Epithelial cell of esophagus (primary cell): ENCODE measurements at regions not wholly inside any gene's neighbourhood (a gene's known extent, or its start where the extent isn't known, plus 50 kb on each side); places are given as distances from the start of the nearest gene placed in this dataset.
"Not testable (repeated sequence)": the region's sequence is repeated elsewhere in the genome, so short reads cannot be mapped to it uniquely, and the experiment has no call there.

Experiments
- DNase-seq: peaks from one replicate; pipeline ENCODE4 v3.0.0; 2010; ENCODE audit warnings: low read depth
- H3K4me3 ChIP-seq: 2 replicates; pipeline ENCODE4 v1.5.1; 2011; ENCODE audit warnings: mild to moderate bottlenecking, low read length, control low read depth
- CTCF ChIP-seq: IDR thresholded peaks from 2 replicates; pipeline ENCODE4 v1.5.1; 2011; ENCODE audit warnings: low read depth, mild to moderate bottlenecking, low read length, control low read depth, inconsistent platforms; ENCODE audit not compliant: insufficient read depth; ENCODE audit errors: missing control alignments

DNA sequence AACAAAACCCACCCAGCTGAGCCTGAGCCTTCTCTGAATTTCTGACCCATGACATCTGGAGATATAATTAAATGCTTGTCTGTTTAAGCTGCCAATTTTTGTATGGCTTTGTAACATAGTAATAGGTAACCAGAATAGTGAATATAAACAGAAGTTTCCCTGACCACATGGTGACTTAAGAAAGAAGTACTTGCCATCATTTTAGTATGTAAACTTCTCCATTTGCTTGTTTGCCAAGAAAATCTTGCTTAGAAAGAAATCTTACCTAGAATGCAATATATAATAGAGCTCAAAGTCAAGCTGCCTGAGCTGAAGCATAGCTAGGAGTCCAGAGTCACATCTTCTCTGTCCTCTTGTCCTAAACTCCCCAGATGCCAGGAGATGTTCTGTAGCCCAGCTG lies 117.0 kb downstream of the PCSK1 start:
- no peak for DNase-seq
- H3K4me3 ChIP-seq = no peak overlapping the region
- no peak for TF ChIP-seq CTCF

- no peak overlapping the region for H3K4me3 ChIP-seq
- DNase-seq = no peak
- TF ChIP-seq CTCF = no peak
Observed at GRCh38 chr5:96315431-96315830, 117.6 kb downstream of the PCSK1 start.

- no peak for TF ChIP-seq CTCF
- no peak for DNase-seq
- H3K4me3 ChIP-seq = no peak overlapping the region
Observed at GRCh38 chr5:96312383-96312782, 120.7 kb downstream of the PCSK1 start.

GRCh38 chr5:96307047-96307446 lies 126.0 kb downstream of the PCSK1 start:
- H3K4me3 ChIP-seq, DNase-seq: not testable (repeated sequence)

GRCh38 chr5:96302174-96302738 lies 130.8 kb downstream of the PCSK1 start:
- TF ChIP-seq CTCF = no peak
- DNase-seq = no peak
- no peak overlapping the region for H3K4me3 ChIP-seq

GRCh38 chr5:96300976-96301375 lies 132.1 kb downstream of the PCSK1 start:
- no peak for TF ChIP-seq CTCF
- DNase-seq = no peak
- no peak overlapping the region for H3K4me3 ChIP-seq

GRCh38 chr5:96297867-96298266 lies 135.2 kb downstream of the PCSK1 start:
- DNase-seq = peak; percentile 84
- H3K4me3 ChIP-seq = no peak overlapping the region

More at GRCh38 chr5:96297867-96298266, 135.2 kb downstream of the PCSK1 start:
- TF ChIP-seq CTCF = no peak
